ENCODE measurements at regions not wholly inside any gene's neighbourhood (a gene's known extent, or its start where the extent isn't known, plus 50 kb on each side); places are given as distances from the start of the nearest gene placed in this dataset.

DNA sequence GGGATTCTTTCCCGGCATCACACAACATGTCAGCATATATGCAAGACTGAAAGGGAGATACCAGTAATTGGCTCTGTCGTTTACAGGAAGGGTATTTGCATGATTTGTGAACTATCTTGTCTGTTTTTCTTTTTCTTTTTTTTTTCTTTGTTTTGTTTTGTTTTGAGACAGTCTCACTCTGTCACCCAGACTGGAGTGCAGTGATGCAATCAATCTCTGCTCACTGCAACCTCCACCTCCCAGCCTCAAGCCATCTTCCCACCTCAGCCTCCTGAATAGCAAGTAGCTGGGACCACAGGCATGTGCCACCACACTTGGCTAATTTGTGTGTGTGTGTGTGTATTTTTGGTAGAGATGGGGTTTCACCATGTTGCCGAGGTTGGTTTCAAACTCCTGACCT is 262.7 kb upstream of the F9 start:
- no peaks in the 10 kb centered on the region for H3K27me3 ChIP-seq (ENCODE audit: insufficient read depth, low read length)
- no peaks in the 10 kb centered on the region for H4K20me1 ChIP-seq (ENCODE audit: insufficient read depth)
- DNase-seq (ENCODE audit: low read depth, low spot score) (no peak), ATAC-seq (no peak)
- no peak overlapping the region for H2AFZ ChIP-seq (ENCODE audit: low read depth, low read length, poor library complexity, severe bottlenecking)
- H3K79me2 ChIP-seq (ENCODE audit: insufficient read depth, low read length): no peaks in the 10 kb centered on the region
- no peak overlapping the region for H3K4me2 ChIP-seq (ENCODE audit: low read length)
- RAD21 ChIA-PET (ENCODE audit: low non-redundant PET in 1 of 2, low total read pairs in 2 of 2, uncharacterized antibody in 2 of 2, unreplicated experiment in 2 of 2): no interaction called here
- no peaks in the 10 kb centered on the region for H3K36me3 ChIP-seq (ENCODE audit: control insufficient read depth in 1 of 2, insufficient read depth in 2 of 2, low read length in 2 of 2)
- H3K27ac ChIP-seq (ENCODE audit: low read depth, low read length): no peak overlapping the region
- POLR2A ChIA-PET: no interaction called here
- TF ChIP-seq ELF1 (IDR thresholded peaks at IDR 0.05; ENCODE audit: borderline replicate concordance, low read depth) (no peak), ZNF274 (IDR thresholded peaks at IDR 0.05; ENCODE audit: low read depth, low read length) (no peak), ZFX (IDR thresholded peaks at IDR 0.05) (no peak), EZH2phosphoT487 (IDR thresholded peaks at IDR 0.05; ENCODE audit: borderline replicate concordance) (no peak), EZH2 (IDR thresholded peaks at IDR 0.05) (no peak), TCF7L2 (IDR thresholded peaks at IDR 0.05; ENCODE audit: borderline replicate concordance, extremely low read depth, insufficient read depth, insufficient read length) (no peak), FOSL1 (IDR thresholded peaks at IDR 0.05; ENCODE audit: low read depth) (no peak), MAX (IDR thresholded peaks at IDR 0.05) (no peak), POLR2AphosphoS5 (IDR thresholded peaks at IDR 0.05; ENCODE audit: low read depth, low read length) (no peak), CTCF (IDR thresholded peaks at IDR 0.05 in 2 of 3, conservative IDR thresholded peaks at IDR 0.05 in 1 of 3; ENCODE audit: borderline replicate concordance in 1 of 3, insufficient read depth in 1 of 3, low read depth in 2 of 3, low read length in 2 of 3) (no peak)
- TF ChIP-seq, protein P1, sequence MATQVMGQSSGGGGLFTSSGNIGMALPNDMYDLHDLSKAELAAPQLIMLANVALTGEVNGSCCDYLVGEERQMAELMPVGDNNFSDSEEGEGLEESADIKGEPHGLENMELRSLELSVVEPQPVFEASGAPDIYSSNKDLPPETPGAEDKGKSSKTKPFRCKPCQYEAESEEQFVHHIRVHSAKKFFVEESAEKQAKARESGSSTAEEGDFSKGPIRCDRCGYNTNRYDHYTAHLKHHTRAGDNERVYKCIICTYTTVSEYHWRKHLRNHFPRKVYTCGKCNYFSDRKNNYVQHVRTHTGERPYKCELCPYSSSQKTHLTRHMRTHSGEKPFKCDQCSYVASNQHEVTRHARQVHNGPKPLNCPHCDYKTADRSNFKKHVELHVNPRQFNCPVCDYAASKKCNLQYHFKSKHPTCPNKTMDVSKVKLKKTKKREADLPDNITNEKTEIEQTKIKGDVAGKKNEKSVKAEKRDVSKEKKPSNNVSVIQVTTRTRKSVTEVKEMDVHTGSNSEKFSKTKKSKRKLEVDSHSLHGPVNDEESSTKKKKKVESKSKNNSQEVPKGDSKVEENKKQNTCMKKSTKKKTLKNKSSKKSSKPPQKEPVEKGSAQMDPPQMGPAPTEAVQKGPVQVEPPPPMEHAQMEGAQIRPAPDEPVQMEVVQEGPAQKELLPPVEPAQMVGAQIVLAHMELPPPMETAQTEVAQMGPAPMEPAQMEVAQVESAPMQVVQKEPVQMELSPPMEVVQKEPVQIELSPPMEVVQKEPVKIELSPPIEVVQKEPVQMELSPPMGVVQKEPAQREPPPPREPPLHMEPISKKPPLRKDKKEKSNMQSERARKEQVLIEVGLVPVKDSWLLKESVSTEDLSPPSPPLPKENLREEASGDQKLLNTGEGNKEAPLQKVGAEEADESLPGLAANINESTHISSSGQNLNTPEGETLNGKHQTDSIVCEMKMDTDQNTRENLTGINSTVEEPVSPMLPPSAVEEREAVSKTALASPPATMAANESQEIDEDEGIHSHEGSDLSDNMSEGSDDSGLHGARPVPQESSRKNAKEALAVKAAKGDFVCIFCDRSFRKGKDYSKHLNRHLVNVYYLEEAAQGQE (IDR thresholded peaks at IDR 0.05; ENCODE audit: low read depth): no peak
- no peaks in the 10 kb centered on the region for H3K9me2 ChIP-seq (ENCODE audit: insufficient read depth)
- no peak overlapping the region for H3K9ac ChIP-seq (ENCODE audit: low read length)
- H3K4me3 ChIP-seq (replicated peaks in 1 of 2; ENCODE audit: low read depth in 1 of 2, low read length in 2 of 2): no peak overlapping the region
- H3K4me1 ChIP-seq (ENCODE audit: control insufficient read depth in 1 of 2, insufficient read depth in 2 of 2, low read length in 2 of 2): no peaks in the 10 kb centered on the region
- BruUV-seq (replicated peaks): no TSS peak
- no peaks in the 10 kb centered on the region for H3K9me3 ChIP-seq (ENCODE audit: control insufficient read depth in 1 of 2, insufficient read depth in 1 of 2, low read depth in 1 of 2, low read length in 2 of 2)
- CTCF ChIA-PET: no interaction called here
- intact Hi-C loops (cut with micrococcal nuclease): no loop called here

Measured in HCT116 (cell line).